ENCODE measurements at regions not wholly inside any gene's neighbourhood (a gene's known extent, or its start where the extent isn't known, plus 50 kb on each side); places are given as distances from the start of the nearest gene placed in this dataset.

GRCh38 chr2:59046401-59047372 lies 805.6 kb upstream of the FANCL start:
- no peaks in the 10 kb centered on the region for H3K36me3 Mint-ChIP-seq
- no peaks in the 10 kb centered on the region for H3K9me3 Mint-ChIP-seq
- ATAC-seq (no peak), DNase-seq (ENCODE audit: low spot score in 2 of 2) (no peak)
- no peak overlapping the region for H3K27ac Mint-ChIP-seq

DNA sequence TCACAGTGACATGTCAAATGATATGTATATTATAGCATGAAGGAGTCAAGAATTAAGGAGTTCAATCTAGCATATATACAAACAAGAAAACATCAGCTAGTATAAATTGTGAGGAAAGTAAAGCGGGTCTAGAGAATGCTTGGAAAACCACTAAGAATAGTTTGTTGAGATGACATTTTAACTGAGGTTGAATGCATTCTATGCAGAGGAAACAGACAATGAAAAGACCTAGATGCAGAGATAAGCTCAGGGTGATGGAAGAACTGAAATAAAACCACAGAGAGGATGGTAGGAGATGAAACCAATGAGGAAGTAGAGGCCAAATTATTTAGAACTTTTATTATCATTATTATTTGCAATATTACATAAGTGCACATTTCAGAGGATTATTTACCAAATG lies 803.6 kb upstream of the FANCL start:
- ATAC-seq (no peak), DNase-seq (ENCODE audit: low spot score in 2 of 2) (no peak)
- no peaks in the 10 kb centered on the region for H3K36me3 Mint-ChIP-seq
- H3K27ac Mint-ChIP-seq, result no peak overlapping the region
- H3K9me3 Mint-ChIP-seq, result no peaks in the 10 kb centered on the region

DNA sequence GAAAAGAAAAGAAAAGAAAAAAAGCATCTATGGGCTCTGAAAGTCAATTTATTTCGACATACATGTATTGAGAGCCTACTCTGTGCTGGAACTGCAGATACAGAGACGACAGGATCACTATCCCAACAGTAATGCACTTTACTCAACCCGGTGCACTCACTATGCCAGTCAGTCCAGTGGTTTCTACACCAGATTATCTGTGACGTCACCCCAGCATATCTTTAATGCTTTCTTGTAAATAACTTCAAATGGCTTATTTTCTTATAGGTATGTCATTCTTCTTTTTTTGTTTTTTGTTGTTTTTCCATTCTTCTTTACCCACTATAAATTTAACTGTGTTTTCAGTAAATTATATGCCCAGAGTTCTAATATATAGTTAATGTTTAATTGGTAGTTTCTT lies 800.0 kb upstream of the FANCL start:
- Mint-ChIP-seq H3K27ac (no peak overlapping the region), H3K36me3 (no peaks in the 10 kb centered on the region), H3K9me3 (peaks cover 3 to 4% of the 10 kb centered on the region in 2 donors)
- ATAC-seq (no peak), DNase-seq (ENCODE audit: low spot score in 2 of 2) (no peak)

GRCh38 chr2:59034837-59035236 lies 793.7 kb upstream of the FANCL start:
- Mint-ChIP-seq H3K27ac (no peak overlapping the region), H3K36me3 (no peaks in the 10 kb centered on the region), H3K9me3 (peaks cover 3 to 4% of the 10 kb centered on the region in 2 donors)
- ATAC-seq, result no peak
- no peak for DNase-seq (ENCODE audit: low spot score in 2 of 2)

- H3K9me3 Mint-ChIP-seq, result peaks cover 3 to 4% of the 10 kb centered on the region in 2 donors
- H3K27ac Mint-ChIP-seq, result no peak overlapping the region
- no peaks in the 10 kb centered on the region for H3K36me3 Mint-ChIP-seq
- DNase-seq (ENCODE audit: low spot score in 2 of 2) (no peak), ATAC-seq (no peak)
Observed at GRCh38 chr2:59034106-59034505, 793.0 kb upstream of the FANCL start.

DNA sequence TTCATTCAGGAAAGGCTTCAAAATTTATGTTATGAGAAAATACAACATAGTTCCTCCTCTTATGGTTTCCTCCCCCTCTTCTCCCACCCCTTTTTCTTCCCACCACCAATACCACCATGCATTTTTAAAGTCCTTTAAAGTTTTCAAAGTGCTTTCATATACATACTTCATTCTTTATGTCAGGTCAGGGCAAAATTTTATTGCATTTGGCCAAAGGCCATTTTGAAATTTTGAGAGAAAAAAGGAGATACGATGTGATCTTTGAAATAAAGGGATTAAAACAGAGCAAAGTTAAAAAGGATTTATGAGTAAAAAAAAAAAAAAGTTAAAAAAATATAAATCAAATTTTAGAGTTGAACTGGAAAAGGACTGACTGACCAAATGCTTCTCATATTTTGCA lies 792.5 kb upstream of the FANCL start:
- no peaks in the 10 kb centered on the region for H3K36me3 Mint-ChIP-seq
- DNase-seq (ENCODE audit: low spot score in 2 of 2) (no peak), ATAC-seq (no peak)
- H3K27ac Mint-ChIP-seq, result no peak overlapping the region
- peaks cover 3 to 4% of the 10 kb centered on the region in 2 donors for H3K9me3 Mint-ChIP-seq

DNA sequence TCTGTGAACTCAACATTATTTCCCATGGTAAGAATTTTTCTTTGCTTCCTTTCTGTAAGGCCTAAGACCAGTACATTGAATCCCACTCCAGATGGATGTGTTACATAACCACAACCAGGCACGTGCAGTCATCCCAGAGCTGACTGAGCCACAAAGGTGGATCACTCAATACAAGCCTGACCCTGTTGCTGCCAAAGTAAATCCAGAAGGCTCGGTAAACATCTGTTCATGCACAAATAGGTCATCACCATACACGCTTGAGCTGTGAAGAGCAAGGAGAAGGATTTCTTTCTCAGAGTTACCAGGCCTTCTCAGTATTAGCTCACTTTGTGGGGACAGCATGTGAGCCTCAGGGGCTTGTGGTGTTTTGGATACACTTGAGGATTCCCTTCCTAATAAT lies 791.4 kb upstream of the FANCL start:
- DNase-seq (ENCODE audit: low spot score in 2 of 2) (no peak), ATAC-seq (no peak)
- H3K9me3 Mint-ChIP-seq, result peaks cover 1% of the 10 kb centered on the region in 2 donors
- H3K27ac Mint-ChIP-seq, result no peak overlapping the region
- no peaks in the 10 kb centered on the region for H3K36me3 Mint-ChIP-seq

DNA sequence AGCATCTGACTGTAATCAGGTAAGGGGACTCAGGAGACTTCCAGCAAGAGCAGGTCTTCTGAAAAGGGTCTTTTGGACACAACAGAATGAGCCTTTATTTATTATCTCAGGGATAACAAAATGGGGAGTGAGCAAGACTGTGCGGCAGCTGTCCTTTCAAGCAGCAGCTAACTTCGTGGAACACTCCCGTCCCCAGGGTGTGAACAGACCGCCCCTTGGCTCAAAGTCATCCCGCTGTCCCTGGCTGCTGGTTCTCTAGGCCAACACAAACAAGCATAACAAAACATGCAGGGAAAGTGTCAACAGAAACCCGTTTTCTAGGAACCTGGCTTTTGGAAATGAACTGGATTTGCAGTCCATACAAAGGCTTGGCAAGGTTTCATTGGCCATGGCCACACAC lies 787.9 kb upstream of the FANCL start:
- no peak for ATAC-seq
- Mint-ChIP-seq H3K9me3 (no peaks in the 10 kb centered on the region), H3K36me3 (no peaks in the 10 kb centered on the region), H3K27ac (no peak overlapping the region)
- DNase-seq (ENCODE audit: low spot score in 2 of 2), result no peak

DNA sequence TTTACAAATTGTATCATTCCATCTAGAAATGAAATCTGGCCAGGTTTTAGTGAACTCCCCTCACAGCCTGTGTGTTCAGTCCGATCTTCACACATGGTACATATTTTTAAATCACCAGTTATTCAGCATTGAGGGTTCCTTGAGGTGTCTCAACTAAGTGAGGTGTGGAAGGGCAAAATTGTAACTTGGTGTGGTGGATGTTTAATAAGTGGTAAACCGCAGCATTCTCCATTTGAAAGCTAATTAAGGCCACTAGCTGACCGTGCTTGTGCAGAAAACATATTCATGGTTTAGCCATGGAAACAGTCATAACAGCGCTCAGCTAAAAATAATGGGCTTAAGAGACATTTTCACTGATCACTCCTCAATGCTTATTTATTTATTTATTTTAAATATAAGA lies 786.2 kb upstream of the FANCL start:
- ATAC-seq (no peak), DNase-seq (ENCODE audit: low spot score in 2 of 2) (no peak)
- Mint-ChIP-seq H3K9me3 (no peaks in the 10 kb centered on the region), H3K36me3 (no peaks in the 10 kb centered on the region), H3K27ac (no peak overlapping the region)

DNA sequence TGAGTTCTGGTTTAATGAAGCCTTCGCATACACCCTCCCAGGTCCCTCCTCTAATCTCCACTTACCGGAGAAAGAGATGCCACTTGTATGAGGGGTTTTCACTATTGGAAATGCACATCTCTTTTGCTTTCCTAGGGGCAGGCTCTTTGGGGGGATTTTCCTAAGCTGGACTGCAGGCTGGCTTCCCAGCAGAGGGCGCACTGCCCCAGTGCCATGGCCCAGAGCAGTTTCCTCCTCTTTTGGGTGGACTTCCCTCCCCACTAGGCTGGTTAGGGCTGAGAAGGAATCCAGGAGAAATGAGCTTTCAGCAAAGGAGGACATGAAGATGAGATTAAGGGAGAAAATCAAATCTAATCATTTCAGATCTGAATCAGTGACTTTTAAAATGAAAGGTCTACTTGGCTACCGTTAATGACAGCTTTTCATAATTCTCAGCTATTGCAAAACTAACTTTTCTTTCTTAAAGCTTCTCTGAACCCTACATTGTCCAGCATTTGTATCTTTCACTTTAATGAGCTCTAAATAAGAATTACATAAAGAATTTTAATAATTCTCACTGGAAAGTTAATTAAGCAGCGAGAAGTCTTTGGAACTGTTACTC lies 784.1 kb upstream of the FANCL start:
- no peaks in the 10 kb centered on the region for H3K9me3 Mint-ChIP-seq
- DNase-seq (ENCODE audit: low spot score in 2 of 2) (peak in 1 of 2 donors; percentile 19), ATAC-seq (no peak)
- H3K36me3 Mint-ChIP-seq, result no peaks in the 10 kb centered on the region
- H3K27ac Mint-ChIP-seq, result no peak overlapping the region

GRCh38 chr2:59021786-59022185 lies 780.7 kb upstream of the FANCL start:
- Mint-ChIP-seq H3K27ac (no peak overlapping the region), H3K9me3 (no peaks in the 10 kb centered on the region), H3K36me3 (no peaks in the 10 kb centered on the region)
- ATAC-seq (no peak), DNase-seq (ENCODE audit: low spot score in 2 of 2) (no peak)

DNA sequence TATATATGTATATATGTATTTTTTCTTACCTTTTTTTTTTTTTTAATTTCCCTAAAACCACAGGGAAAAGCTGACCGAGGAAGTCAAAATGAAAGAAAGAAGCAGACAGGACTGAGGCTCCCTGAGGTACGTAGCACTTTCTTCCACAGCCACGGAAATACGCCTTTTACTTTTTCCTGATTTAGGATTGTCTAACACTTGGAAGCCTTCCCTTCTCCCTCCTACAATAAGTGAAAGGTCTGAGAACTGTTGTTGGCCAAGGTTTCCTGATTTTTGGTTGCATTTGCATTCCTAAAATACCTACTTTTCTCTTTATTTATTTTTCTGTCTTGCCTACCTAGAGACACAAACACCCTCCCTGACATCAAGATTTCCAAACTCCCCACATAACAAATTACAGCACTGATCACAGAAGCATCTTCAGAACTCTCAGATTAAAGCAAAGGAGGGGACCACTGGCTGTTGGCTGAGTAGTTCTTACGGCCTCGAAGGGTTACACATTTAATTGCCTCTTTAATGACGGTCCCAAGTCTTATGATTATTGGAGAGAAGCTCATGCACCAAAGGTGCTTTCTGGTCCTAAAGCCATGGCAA lies 778.5 kb upstream of the FANCL start:
- Mint-ChIP-seq H3K36me3 (peaks cover 0 to 5% of the 10 kb centered on the region in 2 donors), H3K9me3 (peaks cover 3 to 4% of the 10 kb centered on the region in 2 donors), H3K27ac (no peak overlapping the region)
- DNase-seq (ENCODE audit: low spot score in 2 of 2) (no peak), ATAC-seq (no peak)

GRCh38 chr2:59018737-59019136 lies 777.6 kb upstream of the FANCL start:
- Mint-ChIP-seq H3K9me3 (peaks cover 3 to 4% of the 10 kb centered on the region in 2 donors), H3K36me3 (peaks cover 0 to 5% of the 10 kb centered on the region in 2 donors), H3K27ac (no peak overlapping the region)
- ATAC-seq (no peak), DNase-seq (ENCODE audit: low spot score in 2 of 2) (no peak)

GRCh38 chr2:59015027-59015426 lies 773.9 kb upstream of the FANCL start:
- no peak overlapping the region for H3K27ac Mint-ChIP-seq
- peaks cover 0 to 5% of the 10 kb centered on the region in 2 donors for H3K36me3 Mint-ChIP-seq
- peaks cover 3 to 4% of the 10 kb centered on the region in 2 donors for H3K9me3 Mint-ChIP-seq
- DNase-seq (ENCODE audit: low spot score in 2 of 2), result no peak
- no peak for ATAC-seq

DNA sequence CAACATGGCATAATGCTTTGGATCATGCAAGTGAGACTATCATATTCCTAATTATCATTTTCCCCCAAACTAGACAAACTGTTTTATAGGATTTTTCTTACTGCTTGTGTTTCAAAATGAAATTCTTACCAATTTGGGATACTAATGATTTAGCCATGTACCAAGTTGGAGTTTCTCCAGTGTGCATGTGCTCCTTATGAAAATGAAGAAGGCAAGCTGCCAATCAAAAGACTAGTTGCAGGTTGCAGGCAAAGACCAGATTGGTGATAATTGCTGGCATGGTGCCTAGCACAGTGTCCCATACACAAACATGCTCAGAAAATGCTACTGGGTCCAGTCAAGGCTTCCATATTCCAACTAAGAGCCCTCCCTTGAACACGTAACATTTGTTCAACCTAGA lies 771.8 kb upstream of the FANCL start:
- peaks cover 3 to 4% of the 10 kb centered on the region in 2 donors for H3K9me3 Mint-ChIP-seq
- H3K36me3 Mint-ChIP-seq, result peaks cover 0 to 5% of the 10 kb centered on the region in 2 donors
- H3K27ac Mint-ChIP-seq, result no peak overlapping the region
- DNase-seq (ENCODE audit: low spot score in 2 of 2) (no peak), ATAC-seq (no peak)

DNA sequence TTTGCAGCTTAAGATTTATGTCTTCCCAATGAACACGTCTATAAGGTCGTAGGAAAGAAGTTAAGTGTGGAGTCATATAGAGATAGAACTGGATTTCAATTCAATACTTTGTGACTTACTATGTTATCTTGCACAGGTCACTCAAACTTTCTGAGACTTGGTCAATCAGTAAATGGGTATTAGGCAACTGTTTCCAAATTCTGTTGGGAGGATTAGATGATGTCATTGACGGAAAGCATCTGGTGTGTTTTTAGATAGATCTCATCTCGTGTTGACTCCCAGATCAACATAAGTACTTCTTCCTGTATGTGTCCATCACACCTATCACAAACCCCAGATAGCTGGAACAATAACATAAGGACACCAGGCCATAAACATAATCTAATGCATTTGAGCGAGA lies 771.1 kb upstream of the FANCL start:
- no peak for DNase-seq (ENCODE audit: low spot score in 2 of 2)
- H3K36me3 Mint-ChIP-seq, result peaks cover 0 to 5% of the 10 kb centered on the region in 2 donors
- peaks cover 3 to 4% of the 10 kb centered on the region in 2 donors for H3K9me3 Mint-ChIP-seq
- H3K27ac Mint-ChIP-seq, result no peak overlapping the region
- no peak for ATAC-seq

GRCh38 chr2:59008950-59009349 lies 767.8 kb upstream of the FANCL start:
- DNase-seq (ENCODE audit: low spot score in 2 of 2), result no peak
- no peak for ATAC-seq
- no peaks in the 10 kb centered on the region for H3K36me3 Mint-ChIP-seq
- H3K9me3 Mint-ChIP-seq, result no peaks in the 10 kb centered on the region
- no peak overlapping the region for H3K27ac Mint-ChIP-seq
